ENCODE measurements at regions not wholly inside any gene's neighbourhood (a gene's known extent, or its start where the extent isn't known, plus 50 kb on each side); places are given as distances from the start of the nearest gene placed in this dataset.

DNA sequence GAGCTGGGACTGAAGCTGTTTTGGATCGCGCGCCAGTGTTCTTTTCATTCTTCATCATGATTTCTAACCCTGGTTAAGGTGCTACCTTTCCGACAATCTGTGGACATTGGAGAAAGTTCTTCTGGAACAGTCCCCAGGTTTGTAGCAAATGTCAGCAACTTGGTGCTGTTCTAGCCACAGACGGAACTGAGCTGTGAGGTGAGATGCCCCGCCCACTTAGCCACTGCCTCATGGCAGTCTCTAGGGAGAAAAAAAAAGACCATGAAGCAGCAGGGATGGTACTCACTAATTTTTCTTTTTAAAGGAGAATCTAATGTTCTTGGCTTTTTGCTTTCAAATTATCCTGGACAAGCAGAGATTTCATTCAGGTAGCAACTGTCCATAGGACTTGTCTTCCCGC, 72.1 kb upstream of the STK32A start:
- H3K27me3 ChIP-seq (ENCODE audit: control insufficient read depth in 4 of 4, insufficient read depth in 4 of 4, low read length in 3 of 4): no peaks in the 10 kb centered on the region
- no peak overlapping the region for H3K9ac ChIP-seq (ENCODE audit: low read depth in 1 of 2, low read length in 2 of 2)
- TF ChIP-seq, protein P1, sequence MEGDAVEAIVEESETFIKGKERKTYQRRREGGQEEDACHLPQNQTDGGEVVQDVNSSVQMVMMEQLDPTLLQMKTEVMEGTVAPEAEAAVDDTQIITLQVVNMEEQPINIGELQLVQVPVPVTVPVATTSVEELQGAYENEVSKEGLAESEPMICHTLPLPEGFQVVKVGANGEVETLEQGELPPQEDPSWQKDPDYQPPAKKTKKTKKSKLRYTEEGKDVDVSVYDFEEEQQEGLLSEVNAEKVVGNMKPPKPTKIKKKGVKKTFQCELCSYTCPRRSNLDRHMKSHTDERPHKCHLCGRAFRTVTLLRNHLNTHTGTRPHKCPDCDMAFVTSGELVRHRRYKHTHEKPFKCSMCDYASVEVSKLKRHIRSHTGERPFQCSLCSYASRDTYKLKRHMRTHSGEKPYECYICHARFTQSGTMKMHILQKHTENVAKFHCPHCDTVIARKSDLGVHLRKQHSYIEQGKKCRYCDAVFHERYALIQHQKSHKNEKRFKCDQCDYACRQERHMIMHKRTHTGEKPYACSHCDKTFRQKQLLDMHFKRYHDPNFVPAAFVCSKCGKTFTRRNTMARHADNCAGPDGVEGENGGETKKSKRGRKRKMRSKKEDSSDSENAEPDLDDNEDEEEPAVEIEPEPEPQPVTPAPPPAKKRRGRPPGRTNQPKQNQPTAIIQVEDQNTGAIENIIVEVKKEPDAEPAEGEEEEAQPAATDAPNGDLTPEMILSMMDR (IDR thresholded peaks at IDR 0.05; ENCODE audit: low read depth, low read length, missing input control): no peak
- no peak for TF ChIP-seq GABPA (IDR thresholded peaks at IDR 0.05 in 1 of 2, conservative IDR thresholded peaks at IDR 0.05 in 1 of 2)
- TF ChIP-seq RXRA (IDR thresholded peaks at IDR 0.05): no peak
- TF ChIP-seq FOXA2 (IDR thresholded peaks at IDR 0.05): no peak
- TF ChIP-seq FOXA1 (IDR thresholded peaks at IDR 0.05): no peak
- TF ChIP-seq YY1 (IDR thresholded peaks at IDR 0.05): no peak
- TF ChIP-seq HNF4G (IDR thresholded peaks at IDR 0.05): no peak
- H3K4me1 ChIP-seq (ENCODE audit: control insufficient read depth in 4 of 4, insufficient read depth in 4 of 4, low read length in 3 of 4): peaks cover 0 to 2% (median 0%) of the 10 kb centered on the region in 4 donors
- no peak overlapping the region for H3K4me3 ChIP-seq (ENCODE audit: low read depth in 1 of 3, low read length in 3 of 3)
- no peak for DNase-seq (ENCODE audit: low spot score)
- no peak overlapping the region for H3K27ac ChIP-seq (ENCODE audit: low read depth in 1 of 2, low read length in 2 of 2)
- no peaks in the 10 kb centered on the region for H3K36me3 ChIP-seq (ENCODE audit: control insufficient read depth in 4 of 4, insufficient read depth in 3 of 4, low read depth in 1 of 4, low read length in 3 of 4)
- H3K9me3 ChIP-seq (ENCODE audit: control insufficient read depth in 4 of 4, low read length in 3 of 4): no peaks in the 10 kb centered on the region
- 92% methylated on average over 7 of the region's 7 CpGs for WGBS

- no peak overlapping the region for H3K27ac ChIP-seq (ENCODE audit: low read depth in 1 of 2, low read length in 2 of 2)
These were observed 67.3 kb upstream of the STK32A start for GRCh38 chr5:147167529-147167928.

More at GRCh38 chr5:147167529-147167928, 67.3 kb upstream of the STK32A start:
- no peaks in the 10 kb centered on the region for H3K9me3 ChIP-seq (ENCODE audit: control insufficient read depth in 4 of 4, low read length in 3 of 4)
- no peak overlapping the region for H3K4me3 ChIP-seq (ENCODE audit: low read depth in 1 of 3, low read length in 3 of 3)
- no peak for DNase-seq (ENCODE audit: low spot score)
- peaks cover 4 to 17% (median 15%) of the 10 kb centered on the region in 4 donors for H3K4me1 ChIP-seq (ENCODE audit: control insufficient read depth in 4 of 4, insufficient read depth in 4 of 4, low read length in 3 of 4)
- H3K36me3 ChIP-seq (ENCODE audit: control insufficient read depth in 4 of 4, insufficient read depth in 3 of 4, low read depth in 1 of 4, low read length in 3 of 4): no peaks in the 10 kb centered on the region
- TF ChIP-seq, protein P1 (IDR thresholded peaks at IDR 0.05; ENCODE audit: low read depth, low read length, missing input control): no peak
- TF ChIP-seq ZBTB33 (IDR thresholded peaks at IDR 0.05) (no peak), FOXA1 (IDR thresholded peaks at IDR 0.05) (no peak), ATF3 (IDR thresholded peaks at IDR 0.05) (no peak), SP1 (IDR thresholded peaks at IDR 0.05) (no peak), RAD21 (IDR thresholded peaks at IDR 0.05) (no peak), HNF4A (conservative IDR thresholded peaks at IDR 0.05) (no peak), TAF1 (conservative IDR thresholded peaks at IDR 0.05) (no peak), RXRA (IDR thresholded peaks at IDR 0.05) (no peak), GABPA (IDR thresholded peaks at IDR 0.05 in 1 of 2, conservative IDR thresholded peaks at IDR 0.05 in 1 of 2) (no peak), YY1 (IDR thresholded peaks at IDR 0.05) (no peak), NR2F2 (IDR thresholded peaks at IDR 0.05) (no peak), HNF4G (IDR thresholded peaks at IDR 0.05) (no peak), JUND (IDR thresholded peaks at IDR 0.05) (no peak), EGR1 (IDR thresholded peaks at IDR 0.05; ENCODE audit: low read depth in 2 of 2) (no peak)
- TF ChIP-seq, protein P2, sequence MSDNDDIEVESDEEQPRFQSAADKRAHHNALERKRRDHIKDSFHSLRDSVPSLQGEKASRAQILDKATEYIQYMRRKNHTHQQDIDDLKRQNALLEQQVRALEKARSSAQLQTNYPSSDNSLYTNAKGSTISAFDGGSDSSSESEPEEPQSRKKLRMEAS (IDR thresholded peaks at IDR 0.05): no peak
- TF ChIP-seq, protein P3, sequence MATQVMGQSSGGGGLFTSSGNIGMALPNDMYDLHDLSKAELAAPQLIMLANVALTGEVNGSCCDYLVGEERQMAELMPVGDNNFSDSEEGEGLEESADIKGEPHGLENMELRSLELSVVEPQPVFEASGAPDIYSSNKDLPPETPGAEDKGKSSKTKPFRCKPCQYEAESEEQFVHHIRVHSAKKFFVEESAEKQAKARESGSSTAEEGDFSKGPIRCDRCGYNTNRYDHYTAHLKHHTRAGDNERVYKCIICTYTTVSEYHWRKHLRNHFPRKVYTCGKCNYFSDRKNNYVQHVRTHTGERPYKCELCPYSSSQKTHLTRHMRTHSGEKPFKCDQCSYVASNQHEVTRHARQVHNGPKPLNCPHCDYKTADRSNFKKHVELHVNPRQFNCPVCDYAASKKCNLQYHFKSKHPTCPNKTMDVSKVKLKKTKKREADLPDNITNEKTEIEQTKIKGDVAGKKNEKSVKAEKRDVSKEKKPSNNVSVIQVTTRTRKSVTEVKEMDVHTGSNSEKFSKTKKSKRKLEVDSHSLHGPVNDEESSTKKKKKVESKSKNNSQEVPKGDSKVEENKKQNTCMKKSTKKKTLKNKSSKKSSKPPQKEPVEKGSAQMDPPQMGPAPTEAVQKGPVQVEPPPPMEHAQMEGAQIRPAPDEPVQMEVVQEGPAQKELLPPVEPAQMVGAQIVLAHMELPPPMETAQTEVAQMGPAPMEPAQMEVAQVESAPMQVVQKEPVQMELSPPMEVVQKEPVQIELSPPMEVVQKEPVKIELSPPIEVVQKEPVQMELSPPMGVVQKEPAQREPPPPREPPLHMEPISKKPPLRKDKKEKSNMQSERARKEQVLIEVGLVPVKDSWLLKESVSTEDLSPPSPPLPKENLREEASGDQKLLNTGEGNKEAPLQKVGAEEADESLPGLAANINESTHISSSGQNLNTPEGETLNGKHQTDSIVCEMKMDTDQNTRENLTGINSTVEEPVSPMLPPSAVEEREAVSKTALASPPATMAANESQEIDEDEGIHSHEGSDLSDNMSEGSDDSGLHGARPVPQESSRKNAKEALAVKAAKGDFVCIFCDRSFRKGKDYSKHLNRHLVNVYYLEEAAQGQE (IDR thresholded peaks at IDR 0.05): no peak
- WGBS: 93% methylated on average over 3 of the region's 3 CpGs
- H3K27me3 ChIP-seq (ENCODE audit: control insufficient read depth in 4 of 4, insufficient read depth in 4 of 4, low read length in 3 of 4): no peaks in the 10 kb centered on the region
- no peak overlapping the region for H3K9ac ChIP-seq (ENCODE audit: low read depth in 1 of 2, low read length in 2 of 2)
